ENCODE measurements at regions not wholly inside any gene's neighbourhood (a gene's known extent, or its start where the extent isn't known, plus 50 kb on each side); places are given as distances from the start of the nearest gene placed in this dataset.

DNA sequence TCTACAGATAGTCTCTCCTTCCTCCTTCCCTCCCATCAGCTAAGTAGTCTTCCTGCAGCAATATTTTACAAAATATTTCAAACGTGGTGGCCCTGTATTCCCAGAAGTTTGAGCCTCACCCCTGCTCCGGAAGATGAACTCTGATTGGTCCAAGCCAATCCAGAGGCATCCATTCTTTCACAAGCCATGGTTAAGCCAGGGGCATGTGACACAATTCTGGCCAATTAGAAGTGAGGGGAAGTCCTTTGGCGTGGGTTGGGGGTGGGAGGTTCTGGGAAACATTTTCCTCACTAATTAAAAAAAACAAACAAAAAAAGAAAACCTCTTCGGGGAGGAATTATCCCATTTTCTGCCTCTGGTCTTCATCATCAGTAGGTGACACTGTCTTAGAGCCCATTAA lies 69.4 kb upstream of the GSC start:
- ChIA-PET POLR2A (no interaction called here), CTCF (no interaction called here)

DNA sequence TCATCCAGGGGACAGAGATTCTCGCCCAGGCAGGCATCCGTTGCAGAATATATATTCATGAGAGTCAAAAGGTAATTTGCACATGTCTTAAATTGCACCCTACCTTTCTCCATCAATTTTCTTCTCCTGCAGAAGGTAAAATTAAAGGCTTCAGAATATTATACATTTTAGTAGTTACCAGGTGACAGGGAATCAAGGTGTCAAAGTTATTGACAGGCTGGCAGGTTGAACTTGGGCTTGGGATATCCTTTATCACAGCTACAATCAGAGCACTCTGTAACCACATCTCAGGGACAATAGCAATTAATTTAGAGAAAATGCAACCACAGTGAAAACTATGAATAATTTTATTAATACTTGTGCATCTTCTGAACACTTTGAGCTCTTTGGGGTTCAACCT lies 66.9 kb upstream of the GSC start:
- H3K36me3 Mint-ChIP-seq = peaks cover 8% of the 10 kb centered on the region
- CTCF ChIA-PET = no interaction called here

More for the DNA sequence above, 69.4 kb upstream of the GSC start:
- Mint-ChIP-seq H3K36me3 (peaks cover 6% of the 10 kb centered on the region), H3K4me1 (no peaks in the 10 kb centered on the region), H3K27ac (no peak overlapping the region), H3K9me3 (peaks cover 22% of the 10 kb centered on the region), H3K4me3 (no peak overlapping the region), H3K27me3 (ENCODE audit: low read depth) (no peaks in the 10 kb centered on the region)
- ATAC-seq = no peak
- TF ChIP-seq HMGA2 (CRISPR knock-in tag; IDR thresholded peaks at IDR 0.05) (no peak), TP53 (CRISPR knock-in tag; IDR thresholded peaks at IDR 0.05) (no peak), NFYB (CRISPR knock-in tag; conservative IDR thresholded peaks at IDR 0.05; ENCODE audit: low read depth) (peak; percentile 33; the same call in 1 of the 2 replicates), CBFB (CRISPR knock-in tag; IDR thresholded peaks at IDR 0.05; ENCODE audit: low read depth) (no peak), ZNF317 (CRISPR knock-in tag; IDR thresholded peaks at IDR 0.05; ENCODE audit: borderline replicate concordance, low read depth) (no peak)
- TF ChIP-seq, protein P1, sequence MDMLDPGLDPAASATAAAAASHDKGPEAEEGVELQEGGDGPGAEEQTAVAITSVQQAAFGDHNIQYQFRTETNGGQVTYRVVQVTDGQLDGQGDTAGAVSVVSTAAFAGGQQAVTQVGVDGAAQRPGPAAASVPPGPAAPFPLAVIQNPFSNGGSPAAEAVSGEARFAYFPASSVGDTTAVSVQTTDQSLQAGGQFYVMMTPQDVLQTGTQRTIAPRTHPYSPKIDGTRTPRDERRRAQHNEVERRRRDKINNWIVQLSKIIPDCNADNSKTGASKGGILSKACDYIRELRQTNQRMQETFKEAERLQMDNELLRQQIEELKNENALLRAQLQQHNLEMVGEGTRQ (CRISPR knock-in tag; IDR thresholded peaks at IDR 0.05) = peak; percentile 49; the same call in 1 of the 2 replicates
- TF ChIP-seq, protein P2, sequence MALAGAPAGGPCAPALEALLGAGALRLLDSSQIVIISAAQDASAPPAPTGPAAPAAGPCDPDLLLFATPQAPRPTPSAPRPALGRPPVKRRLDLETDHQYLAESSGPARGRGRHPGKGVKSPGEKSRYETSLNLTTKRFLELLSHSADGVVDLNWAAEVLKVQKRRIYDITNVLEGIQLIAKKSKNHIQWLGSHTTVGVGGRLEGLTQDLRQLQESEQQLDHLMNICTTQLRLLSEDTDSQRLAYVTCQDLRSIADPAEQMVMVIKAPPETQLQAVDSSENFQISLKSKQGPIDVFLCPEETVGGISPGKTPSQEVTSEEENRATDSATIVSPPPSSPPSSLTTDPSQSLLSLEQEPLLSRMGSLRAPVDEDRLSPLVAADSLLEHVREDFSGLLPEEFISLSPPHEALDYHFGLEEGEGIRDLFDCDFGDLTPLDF (CRISPR knock-in tag; IDR thresholded peaks at IDR 0.05) = no peak
- TF ChIP-seq, protein P3, sequence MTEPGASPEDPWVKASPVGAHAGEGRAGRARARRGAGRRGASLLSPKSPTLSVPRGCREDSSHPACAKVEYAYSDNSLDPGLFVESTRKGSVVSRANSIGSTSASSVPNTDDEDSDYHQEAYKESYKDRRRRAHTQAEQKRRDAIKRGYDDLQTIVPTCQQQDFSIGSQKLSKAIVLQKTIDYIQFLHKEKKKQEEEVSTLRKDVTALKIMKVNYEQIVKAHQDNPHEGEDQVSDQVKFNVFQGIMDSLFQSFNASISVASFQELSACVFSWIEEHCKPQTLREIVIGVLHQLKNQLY (CRISPR knock-in tag; IDR thresholded peaks at IDR 0.05) = no peak
- DNase-seq (ENCODE audit: low spot score) = no peak

More for the DNA sequence above, 66.9 kb upstream of the GSC start:
- peaks cover 27% of the 10 kb centered on the region for H3K9me3 Mint-ChIP-seq
- TF ChIP-seq, protein P4, sequence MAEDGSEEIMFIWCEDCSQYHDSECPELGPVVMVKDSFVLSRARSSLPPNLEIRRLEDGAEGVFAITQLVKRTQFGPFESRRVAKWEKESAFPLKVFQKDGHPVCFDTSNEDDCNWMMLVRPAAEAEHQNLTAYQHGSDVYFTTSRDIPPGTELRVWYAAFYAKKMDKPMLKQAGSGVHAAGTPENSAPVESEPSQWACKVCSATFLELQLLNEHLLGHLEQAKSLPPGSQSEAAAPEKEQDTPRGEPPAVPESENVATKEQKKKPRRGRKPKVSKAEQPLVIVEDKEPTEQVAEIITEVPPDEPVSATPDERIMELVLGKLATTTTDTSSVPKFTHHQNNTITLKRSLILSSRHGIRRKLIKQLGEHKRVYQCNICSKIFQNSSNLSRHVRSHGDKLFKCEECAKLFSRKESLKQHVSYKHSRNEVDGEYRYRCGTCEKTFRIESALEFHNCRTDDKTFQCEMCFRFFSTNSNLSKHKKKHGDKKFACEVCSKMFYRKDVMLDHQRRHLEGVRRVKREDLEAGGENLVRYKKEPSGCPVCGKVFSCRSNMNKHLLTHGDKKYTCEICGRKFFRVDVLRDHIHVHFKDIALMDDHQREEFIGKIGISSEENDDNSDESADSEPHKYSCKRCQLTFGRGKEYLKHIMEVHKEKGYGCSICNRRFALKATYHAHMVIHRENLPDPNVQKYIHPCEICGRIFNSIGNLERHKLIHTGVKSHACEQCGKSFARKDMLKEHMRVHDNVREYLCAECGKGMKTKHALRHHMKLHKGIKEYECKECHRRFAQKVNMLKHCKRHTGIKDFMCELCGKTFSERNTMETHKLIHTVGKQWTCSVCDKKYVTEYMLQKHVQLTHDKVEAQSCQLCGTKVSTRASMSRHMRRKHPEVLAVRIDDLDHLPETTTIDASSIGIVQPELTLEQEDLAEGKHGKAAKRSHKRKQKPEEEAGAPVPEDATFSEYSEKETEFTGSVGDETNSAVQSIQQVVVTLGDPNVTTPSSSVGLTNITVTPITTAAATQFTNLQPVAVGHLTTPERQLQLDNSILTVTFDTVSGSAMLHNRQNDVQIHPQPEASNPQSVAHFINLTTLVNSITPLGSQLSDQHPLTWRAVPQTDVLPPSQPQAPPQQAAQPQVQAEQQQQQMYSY (CRISPR knock-in tag; IDR thresholded peaks at IDR 0.05) = no peak
- TF ChIP-seq, protein P3 (CRISPR knock-in tag; IDR thresholded peaks at IDR 0.05) = no peak
- no peak for TF ChIP-seq CREM (CRISPR knock-in tag; IDR thresholded peaks at IDR 0.05)
- TF ChIP-seq, protein P5, sequence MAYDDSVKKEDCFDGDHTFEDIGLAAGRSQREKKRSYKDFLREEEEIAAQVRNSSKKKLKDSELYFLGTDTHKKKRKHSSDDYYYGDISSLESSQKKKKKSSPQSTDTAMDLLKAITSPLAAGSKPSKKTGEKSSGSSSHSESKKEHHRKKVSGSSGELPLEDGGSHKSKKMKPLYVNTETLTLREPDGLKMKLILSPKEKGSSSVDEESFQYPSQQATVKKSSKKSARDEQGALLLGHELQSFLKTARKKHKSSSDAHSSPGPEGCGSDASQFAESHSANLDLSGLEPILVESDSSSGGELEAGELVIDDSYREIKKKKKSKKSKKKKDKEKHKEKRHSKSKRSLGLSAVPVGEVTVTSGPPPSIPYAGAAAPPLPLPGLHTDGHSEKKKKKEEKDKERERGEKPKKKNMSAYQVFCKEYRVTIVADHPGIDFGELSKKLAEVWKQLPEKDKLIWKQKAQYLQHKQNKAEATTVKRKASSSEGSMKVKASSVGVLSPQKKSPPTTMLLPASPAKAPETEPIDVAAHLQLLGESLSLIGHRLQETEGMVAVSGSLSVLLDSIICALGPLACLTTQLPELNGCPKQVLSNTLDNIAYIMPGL (CRISPR knock-in tag; IDR thresholded peaks at IDR 0.05) = no peak
- TF ChIP-seq JUN (CRISPR knock-in tag; IDR thresholded peaks at IDR 0.05) = no peak
- no peak for TF ChIP-seq ELF4 (CRISPR knock-in tag; IDR thresholded peaks at IDR 0.05; ENCODE audit: low read depth)
- no peak for TF ChIP-seq RORB (CRISPR knock-in tag; IDR thresholded peaks at IDR 0.05)
- TF ChIP-seq, protein P6, sequence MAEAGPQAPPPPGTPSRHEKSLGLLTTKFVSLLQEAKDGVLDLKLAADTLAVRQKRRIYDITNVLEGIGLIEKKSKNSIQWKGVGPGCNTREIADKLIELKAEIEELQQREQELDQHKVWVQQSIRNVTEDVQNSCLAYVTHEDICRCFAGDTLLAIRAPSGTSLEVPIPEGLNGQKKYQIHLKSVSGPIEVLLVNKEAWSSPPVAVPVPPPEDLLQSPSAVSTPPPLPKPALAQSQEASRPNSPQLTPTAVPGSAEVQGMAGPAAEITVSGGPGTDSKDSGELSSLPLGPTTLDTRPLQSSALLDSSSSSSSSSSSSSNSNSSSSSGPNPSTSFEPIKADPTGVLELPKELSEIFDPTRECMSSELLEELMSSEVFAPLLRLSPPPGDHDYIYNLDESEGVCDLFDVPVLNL (CRISPR knock-in tag; IDR thresholded peaks at IDR 0.05; ENCODE audit: borderline replicate concordance, low read depth) = no peak
- TF ChIP-seq, protein P1 (CRISPR knock-in tag; IDR thresholded peaks at IDR 0.05) = no peak
- H3K27me3 Mint-ChIP-seq (ENCODE audit: low read depth) = no peaks in the 10 kb centered on the region
- H3K27ac Mint-ChIP-seq = no peak overlapping the region
- no peak for ATAC-seq
- no peak for DNase-seq (ENCODE audit: low spot score)
- H3K4me1 Mint-ChIP-seq = peaks cover 16% of the 10 kb centered on the region
- H3K4me3 Mint-ChIP-seq = no peak overlapping the region
- POLR2A ChIA-PET = no interaction called here

All from WTC11 (cell line).